Stimulated activated CD8-positive, alpha-beta memory T cell treated with anti-CD3 and anti-CD28 coated beads, Interleukin-12 subunit alpha, Interleukin-12 subunit beta, amount 100 ng/mL, for 4 hours (primary cell): ENCODE measurements at regions not wholly inside any gene's neighbourhood (a gene's known extent, or its start where the extent isn't known, plus 50 kb on each side); places are given as distances from the start of the nearest gene placed in this dataset.
A peak's percentile ranks its signal among the peaks of the same experiment; 100 is the strongest.

ENCODE experiments used
- DNase-seq: peaks from one replicate; pipeline ENCODE4 v3.0.0-alpha.2; 2020; ENCODE audit warnings: low read depth

DNA sequence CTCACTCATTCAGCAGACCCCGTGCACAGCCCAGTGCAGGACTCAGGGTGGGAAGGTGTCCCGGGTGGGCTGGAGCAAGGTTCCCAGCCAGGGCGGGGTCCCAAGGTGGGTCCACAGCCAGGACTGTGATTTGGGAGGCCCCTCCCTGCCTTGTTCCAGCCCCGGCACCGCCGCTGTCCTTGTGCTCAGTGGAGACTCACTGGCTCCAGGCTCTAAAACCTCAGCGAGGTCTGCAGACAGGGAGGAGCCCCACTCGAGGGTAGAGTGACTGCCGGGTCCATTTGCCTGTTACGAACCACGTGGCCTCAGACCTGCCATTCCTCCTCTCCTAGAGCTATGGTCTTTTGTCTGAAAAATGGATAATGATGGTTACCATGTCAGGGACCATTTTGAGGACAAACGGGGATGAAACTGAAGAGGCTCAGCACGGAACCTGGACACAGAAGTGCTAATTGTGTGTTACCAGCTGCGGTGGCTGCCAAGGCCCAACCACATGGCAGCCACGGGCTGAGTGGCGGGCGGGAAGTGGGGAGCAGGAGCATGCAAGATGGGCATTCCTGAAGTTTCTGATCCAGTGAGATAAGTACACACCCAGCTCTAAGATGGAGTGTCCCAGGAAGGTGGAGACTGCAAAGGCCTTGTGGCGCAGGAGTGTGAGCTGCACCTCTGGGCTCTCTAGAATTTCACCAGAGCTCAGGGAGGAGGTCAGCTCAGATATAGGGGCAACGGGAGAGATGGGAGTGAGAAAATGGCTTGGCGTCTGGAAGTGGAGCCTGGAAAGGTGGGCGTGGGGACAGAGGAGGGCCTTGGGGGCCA, 317.6 kb downstream of the SEC14L1 start:
- no peak for DNase-seq

DNA sequence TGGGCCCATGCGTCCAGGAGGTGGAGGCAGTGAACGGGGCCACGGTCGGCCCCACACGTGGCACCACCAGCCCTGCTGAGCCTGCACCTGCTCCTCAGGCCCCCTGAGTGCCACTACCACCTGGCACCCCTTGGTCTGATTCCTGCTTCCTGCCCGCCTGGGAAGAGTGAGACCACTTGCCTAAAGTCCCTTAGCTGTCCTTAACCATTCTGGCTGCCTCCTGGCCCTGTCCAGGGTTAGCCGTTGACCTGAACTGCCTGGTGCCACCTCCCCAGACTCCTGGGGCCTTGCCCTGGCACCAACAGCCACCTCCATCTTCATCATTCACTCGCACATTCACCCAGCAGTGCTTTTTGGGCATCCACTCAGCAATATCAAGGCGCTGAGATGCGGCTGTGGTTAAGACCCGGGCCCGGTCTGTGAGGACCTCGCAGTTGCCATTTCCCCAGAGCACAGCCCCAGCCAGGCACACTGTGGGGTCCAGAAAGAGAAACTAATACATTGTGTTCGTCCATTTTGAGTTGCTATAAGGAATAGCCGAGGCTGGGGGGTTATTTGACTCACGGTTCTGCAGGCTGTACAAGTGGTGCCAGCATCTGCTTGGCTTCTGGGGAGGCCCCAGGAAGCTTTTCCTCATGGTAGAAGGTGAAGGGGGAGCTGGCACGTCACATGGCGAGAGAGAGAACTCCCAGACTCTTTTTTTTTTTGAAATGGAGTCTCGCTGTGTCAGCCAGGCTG, 318.4 kb downstream of the SEC14L1 start:
- no peak for DNase-seq

DNA sequence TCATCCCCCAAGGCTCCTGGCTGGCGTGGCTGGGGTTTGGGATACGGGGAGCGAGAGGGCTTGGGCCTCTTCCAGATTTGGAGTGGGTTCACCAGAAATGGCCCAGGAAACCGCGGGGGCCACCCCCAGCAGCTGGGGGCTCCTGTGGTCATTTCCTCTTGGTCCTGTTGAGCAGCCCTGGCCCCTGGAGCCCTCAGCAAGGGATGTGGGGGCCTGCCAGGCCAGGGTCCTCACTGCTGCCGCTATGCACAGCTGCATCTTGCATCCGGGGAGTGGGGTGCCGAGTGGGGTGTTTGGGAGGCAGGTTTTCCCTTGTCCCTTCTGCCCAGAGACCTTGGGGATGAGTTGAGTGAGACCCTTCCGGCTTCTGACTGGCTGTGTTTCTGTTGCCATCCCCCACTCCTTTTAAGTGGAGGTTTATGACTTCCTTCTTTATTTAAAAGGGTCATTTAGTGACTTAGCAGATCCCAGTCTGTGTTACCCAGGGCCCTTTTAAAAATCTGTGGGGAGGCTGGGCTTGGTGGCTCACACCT, 319.8 kb downstream of the SEC14L1 start:
- no peak for DNase-seq

DNA sequence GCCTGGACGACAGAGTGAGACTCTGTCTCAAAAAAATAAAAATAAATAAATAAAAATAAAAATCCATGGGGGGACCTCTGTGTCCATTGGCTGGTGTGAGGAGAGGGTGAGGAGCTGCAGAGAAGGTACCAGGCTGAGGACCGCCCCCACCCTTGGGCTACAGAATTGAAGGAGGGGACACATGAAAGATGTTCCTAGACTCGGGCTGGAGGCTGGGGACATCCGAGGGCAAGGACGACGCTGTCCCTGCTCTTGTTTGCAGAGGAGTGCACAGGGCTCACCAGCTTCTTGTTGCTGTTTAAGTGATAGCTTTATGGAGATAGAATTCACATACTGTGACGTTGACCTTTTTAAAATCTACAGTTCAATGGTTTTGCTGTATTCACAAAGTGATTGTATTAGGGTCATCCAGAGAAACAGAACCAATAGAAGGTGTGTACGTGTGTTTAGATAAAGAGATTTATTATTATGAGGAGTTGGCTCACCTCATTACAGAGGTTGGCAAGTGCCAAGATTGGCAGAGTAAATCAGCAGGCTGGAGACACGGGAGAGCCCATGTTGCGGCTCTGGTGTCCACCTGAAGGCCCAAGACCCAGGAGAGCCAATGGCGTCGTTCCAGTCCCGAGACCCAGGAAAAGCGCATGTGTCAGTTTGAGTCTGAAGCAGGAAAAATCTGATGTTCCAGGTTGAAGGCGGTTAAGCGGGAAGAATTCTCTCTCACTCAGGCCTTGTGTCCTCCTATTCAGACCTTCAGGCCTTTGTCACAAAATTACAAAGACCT, 320.7 kb downstream of the SEC14L1 start:
- DNase-seq: no peak

DNA sequence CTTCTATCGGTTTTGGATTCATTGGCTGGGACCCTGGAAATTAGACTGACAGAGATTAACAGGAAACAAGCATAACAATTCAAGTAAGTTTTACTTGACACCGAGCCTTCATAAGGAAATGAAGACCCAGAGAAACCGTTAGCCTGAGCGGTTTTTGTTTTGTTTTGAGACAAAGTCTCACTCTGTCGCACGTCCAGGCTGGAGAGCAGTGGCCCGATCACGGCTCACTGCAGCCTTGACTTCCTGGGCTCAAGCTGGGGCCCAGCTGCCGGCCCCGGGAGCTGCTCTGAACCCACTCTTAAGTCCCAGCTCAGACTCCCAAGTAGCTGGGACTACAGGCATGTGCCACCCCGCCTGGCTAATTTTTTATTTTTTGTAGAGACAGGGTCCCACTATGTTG, 321.3 kb downstream of the SEC14L1 start:
- no peak for DNase-seq

DNA sequence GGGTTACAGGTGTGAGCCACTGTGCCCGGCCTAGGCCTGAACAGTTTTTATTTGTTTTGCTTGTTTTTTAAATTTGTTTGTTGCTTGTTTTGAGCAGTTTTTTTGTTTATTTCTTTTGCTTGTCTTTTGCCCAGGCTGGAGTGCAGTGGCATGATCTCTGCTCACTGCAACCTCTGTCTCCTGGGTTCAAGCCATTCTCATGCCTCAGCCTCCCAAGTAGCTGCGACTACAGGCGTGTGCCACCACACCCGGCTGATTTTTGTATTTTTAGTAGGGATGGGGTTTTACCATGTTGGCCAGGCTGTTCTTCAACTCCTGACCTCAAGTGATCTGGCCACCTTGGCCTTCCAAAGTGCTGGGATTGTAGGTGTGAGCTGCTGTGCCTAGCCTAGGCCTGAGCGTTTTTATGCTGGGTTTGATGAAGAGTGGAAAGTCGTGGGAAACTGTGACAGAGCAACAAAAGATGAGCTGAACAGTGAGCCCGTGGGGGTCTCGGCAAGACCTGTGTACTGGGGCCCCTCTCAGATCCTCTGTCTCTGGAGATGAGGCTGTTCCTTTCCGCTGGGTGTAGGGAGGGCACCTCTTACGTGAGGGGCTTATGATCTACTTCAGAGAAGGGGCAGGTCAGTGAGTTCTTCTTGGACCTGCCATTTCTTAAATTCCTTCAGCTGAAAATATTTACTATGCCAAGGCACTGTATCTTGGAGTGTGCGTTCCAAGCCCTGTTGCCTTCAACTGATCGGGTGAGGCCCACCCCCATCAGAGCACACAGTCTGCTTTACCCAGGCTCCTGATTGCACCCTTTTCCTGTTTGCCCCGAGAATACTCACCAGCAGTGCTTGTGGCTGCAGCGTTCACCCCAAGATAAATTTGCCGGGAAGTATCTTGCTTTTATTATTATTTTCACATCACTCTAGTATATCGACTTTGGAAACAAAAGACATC, 322.1 kb downstream of the SEC14L1 start:
- DNase-seq: no peak

DNA sequence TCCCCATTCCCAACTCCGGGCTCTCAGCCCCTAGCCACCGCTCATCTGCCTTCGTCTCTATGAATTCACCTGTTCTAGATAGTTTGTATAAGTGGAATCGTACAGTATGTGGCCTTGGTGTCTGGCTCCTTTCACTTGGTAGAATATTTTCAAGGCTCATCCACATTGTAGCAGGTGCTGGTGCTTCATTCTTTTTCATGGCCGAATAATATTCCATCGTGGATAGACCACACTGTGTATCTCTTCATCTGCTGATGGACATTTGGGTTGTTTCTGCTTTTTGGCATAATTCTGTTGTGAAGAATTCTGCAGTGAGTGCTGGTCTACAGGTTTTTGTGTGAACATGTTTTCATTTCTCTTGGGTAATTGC, 324.2 kb downstream of the SEC14L1 start:
- DNase-seq: no peak

DNA sequence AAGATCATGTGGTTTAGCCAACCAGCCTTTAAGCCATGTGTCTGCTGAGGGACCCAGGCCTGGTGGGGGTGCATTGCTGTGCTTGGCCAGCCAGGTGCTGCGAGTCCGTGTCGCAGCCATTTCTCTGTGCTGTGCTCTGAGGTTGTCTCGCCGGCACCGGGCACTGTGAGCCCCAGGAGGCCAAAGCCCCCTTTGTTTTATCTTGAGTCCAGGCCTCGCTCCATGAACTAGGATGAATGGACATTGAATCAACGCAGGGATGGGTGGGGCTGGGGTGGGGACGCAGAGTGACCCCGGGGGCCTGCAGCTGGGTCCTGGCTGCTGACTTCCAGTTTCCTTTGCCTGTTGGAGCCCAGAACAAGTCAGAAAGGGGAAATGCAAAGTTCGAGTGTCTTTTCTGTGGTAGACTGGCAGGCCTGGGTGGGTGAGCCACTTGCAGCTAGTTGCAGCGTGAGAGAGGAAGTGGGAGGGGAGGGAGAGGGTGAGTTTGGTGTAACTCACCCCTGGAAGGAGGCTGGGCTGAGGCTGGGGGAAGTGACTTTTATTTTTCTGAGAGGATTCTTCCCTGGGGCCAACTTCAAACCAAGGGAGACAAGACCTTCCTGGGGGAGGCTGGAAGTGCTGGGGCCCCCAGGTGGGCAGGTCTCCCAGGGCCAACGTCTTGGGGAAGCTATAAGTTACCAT, 324.7 kb downstream of the SEC14L1 start:
- peak; percentile 67 for DNase-seq

DNA sequence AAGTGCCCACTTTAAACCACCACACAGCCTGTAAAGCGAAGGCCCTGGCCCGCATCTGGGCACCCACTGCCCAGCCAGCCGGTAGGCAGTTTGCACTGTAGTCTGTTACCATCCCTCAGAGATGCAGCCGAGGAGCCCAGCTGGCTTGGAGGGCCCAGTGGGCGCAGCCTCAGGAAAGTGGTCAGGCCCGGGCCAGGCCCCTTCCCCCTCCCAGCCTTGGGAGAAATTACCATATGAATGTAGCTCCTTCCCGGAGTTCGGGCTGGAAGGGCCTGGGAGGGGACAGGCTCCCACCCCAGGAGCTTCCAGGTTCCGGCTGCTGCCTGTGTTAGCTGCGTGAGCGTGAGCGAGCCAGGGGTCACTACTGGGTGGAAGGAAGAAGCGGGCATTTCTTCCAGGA, 325.4 kb downstream of the SEC14L1 start:
- DNase-seq: no peak

DNA sequence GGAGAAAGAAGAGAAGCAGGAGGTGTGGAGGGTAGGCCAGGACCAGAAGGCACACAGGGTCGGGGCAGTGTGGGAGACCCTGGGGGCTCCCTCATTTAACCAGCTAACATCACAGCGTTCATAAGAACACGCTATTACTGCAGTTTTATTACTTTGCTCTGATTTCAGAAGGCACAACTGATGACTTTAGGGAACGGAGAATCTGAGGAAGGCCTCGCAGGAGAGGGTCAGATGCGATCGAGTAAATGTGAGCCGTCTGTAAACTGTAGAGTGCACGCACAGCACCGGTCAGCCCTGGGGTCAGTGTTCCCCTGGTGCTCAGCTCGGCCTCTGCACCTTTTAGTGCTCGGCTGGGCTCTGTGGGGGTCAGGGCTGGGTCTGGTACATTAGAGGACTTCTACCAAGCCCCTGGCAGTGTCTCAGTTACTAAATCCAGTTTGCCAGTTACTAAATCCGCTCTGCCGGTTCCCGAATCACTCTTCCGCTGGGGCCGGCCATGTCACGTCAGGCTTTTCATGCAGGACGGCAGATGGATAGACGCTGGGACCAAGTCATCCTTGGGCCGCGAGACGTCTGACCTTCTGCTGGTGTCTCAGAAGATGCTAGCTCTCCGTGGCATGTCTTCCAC, 325.9 kb downstream of the SEC14L1 start:
- no peak for DNase-seq

DNA sequence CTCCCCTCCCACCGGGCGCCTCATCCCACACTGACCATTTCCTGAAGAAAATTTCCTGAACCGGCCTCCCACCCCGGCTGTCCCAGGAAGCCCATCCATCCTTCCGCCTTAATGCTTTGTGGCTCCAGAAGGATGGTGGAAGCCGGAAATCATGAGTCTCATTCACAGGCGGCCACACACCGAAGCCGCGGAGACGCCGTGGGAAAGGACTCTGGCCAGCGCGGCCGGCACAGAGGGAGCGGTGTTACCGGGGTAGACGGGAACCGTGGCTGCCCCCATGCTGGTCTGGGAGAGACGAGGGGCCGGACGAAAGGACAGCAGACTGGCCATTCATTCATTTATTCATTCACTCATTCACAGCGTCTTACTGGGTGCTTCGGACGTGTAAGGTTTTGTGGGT, 326.8 kb downstream of the SEC14L1 start:
- no peak for DNase-seq

DNA sequence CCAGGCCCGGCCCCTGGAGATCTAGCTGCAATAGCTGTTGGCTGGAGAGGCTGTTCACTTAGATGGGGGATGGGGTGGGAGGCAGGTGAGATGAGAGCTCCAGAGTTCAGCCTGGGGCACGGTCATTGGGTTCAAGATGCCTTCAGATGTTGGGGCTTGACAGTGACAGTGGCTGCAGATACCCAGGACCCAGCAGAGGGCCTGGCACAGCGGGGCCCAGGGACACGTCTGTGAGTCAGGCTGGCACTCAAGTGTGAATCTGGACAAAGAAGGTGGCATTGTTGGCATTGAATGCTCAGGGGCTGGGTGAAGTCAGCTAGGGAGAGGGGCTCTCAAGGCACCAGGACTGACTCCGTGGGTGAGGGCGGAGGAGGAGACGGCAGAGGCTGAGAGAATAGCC, 328.1 kb downstream of the SEC14L1 start:
- no peak for DNase-seq

DNA sequence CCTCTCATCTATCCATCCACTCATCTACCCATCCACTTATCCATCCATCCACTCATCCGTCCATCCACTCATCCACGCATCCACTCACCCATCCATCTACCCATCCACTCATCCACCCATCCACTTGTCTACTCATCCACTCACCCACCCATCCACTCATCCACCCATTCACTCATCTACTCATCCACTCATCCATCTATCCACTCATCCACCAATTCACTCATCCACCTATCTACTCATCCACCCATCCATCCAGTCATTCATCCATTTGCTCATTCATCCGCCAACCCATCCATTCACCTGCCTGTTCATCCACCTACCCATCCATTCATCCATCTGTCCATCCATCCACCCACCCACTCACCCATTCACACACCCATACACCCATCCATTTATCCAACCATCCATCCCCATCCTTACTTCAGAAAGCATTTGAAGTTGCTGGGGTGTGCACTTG, 329.6 kb downstream of the SEC14L1 start:
- DNase-seq: no peak

DNA sequence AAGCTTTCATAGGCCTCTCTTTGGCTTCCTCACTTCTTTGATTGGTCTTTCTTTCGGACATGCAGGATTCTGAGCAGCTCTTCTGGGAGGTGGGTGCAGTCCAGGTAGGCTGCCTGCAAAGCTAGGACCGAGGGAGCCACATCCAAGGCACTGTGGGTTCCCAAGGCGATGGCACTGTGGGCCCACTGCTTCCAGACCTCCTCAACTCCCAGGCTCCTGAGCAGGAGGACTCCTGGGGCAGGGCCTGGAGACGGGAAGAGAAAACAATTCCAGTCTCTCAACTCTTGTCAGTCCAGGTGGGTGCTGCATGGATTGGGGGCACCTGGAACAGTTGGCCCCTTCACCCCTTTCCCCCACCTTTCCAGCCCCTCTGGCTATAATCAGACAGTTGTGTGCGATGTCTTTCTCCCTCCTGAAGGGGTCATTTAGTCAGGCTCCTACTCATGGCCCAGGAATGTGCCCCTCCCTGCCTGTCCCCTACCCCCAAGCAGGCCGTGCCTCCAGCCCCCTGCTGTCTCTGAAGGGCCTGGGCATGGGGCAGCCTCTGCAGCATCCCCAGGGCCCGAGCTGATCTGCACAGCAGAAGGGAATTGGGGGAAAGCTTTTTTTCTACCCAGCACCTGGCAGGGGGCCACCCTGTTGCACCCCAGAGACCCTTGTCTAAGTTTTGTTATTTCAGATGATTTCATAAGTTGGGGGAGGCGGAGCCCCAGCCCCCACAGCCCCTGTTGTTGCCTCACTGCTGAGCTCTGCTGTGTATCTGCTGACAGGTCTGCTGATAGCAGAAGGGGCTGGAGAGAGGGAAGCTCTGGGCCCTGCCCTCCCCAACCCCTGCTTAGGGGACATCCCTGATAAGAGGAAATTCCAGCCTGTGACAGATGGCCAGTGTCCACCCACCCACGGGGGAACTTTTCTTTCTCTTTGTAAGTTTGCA, 330.3 kb downstream of the SEC14L1 start:
- DNase-seq: no peak

DNA sequence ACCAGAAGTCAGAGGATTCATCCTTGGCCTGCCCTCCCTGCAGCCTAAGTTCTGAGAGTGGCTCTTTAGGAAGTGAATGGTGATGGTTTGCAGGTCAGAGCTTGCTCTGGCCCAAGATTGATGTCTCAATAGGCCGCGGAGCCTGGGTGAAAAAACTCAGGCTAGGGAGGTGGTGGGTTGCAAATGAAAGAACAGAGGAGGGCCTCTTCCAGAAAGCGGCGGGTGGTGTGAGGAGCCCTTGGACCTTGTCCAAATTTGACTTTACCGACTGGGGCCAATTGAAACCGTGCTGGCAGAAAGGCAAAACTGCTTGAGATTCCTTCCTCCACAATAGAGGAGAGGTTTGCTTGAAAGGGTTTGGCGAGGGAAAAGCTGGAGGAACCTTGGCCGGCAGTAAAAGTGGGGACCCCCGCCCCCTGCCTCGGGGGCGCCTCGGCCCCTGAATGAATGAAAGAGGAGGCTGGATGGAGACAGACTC, 331.3 kb downstream of the SEC14L1 start:
- DNase-seq: no peak

DNA sequence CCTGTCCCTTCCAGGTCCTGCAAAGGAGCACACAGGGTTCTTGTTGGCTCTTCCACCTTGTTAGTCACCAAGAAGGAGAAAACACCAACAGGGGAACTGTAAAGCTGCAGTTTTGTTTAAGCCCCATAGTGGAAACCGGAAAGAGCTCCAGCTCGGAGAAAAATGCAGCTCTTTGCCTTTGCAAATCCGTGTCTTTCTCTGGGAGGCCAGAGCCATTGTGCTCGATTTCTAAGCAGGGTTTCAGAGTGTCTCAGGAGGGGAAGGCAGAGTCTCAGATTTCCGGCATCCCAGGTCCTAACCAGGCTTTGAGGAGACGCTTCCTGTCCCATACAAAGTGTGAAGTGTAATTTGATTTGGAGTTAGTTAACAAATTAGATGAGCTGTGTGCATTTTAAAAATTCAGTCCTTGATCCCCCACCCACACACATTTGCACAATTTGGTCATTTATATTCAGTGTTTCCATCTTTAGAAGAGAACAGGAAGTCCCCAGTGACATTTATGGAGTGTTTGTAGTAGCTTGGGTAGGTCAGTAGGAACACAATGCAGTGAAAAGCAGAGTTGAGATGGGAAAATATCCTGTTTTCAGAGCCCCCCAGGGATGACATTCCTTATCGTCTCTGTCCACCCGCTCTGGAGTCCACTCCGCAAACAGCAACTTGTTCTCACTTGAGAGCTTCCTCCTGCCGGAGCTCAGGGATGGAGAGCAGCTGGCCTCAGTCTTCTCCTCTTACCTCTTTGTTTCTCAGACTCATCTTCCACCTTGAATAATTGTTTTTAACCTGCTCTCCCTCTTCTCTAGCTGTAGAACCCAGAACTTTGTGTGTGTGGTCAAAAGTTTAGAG, 331.9 kb downstream of the SEC14L1 start:
- no peak for DNase-seq

DNA sequence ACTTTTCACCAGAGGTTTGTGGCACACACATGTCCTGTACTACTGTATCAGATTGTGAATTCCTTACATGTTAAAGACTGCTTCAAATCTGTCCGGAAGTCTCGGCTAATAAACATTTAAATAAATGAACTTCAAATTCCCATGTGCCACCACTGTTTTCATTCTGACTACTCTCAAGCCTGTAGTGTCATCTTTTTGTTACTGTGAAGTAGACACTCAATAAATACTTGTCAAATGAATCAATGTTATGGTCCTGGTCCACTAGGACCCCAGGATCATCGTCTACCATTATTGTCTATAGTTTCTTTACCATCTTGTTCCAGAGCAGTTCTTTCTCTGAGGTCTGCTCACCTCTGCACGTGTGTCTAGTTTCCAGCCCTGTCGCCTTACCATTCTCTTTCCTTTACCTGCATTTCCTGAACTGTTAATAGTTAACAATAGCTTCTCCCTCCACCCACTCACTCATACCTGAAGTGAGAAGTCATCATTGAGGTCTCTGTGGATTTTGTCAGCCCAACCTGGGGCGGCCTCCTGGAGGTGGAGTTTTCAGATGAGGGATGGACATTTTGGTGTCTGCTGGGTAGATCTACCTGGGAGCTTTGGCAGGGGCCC, 333.0 kb downstream of the SEC14L1 start:
- DNase-seq: no peak
